MG63 (cell line): ENCODE measurements at regions not wholly inside any gene's neighbourhood (a gene's known extent, or its start where the extent isn't known, plus 50 kb on each side); places are given as distances from the start of the nearest gene placed in this dataset.

ENCODE experiments used
- DNase-seq: peaks from one replicate; pipeline ENCODE4 v3.0.0-alpha.2; 2020
- H3K27me3 ChIP-seq: fragments of 250-450 bp; sonication (Bioruptor Pico); 2 replicates; pipeline ENCODE4 v1.5.1; 2020; ENCODE audit warnings: mild to moderate bottlenecking, moderate library complexity
- H3K36me3 ChIP-seq: fragments of 250-450 bp; sonication (Bioruptor Pico); 2 replicates; pipeline ENCODE4 v1.5.1; 2020; ENCODE audit warnings: mild to moderate bottlenecking, moderate library complexity
- H3K4me3 ChIP-seq: fragments of 250-450 bp; sonication (Bioruptor Pico); 2 replicates; pipeline ENCODE4 v1.5.1; 2020; ENCODE audit warnings: mild to moderate bottlenecking, moderate library complexity
- H3K9me3 ChIP-seq: fragments of 250-450 bp; sonication (Bioruptor Pico); 2 replicates; pipeline ENCODE4 v1.5.1; 2020; ENCODE audit warnings: mild to moderate bottlenecking, moderate library complexity

GRCh38 chr13:103430368-103430767, 364.2 kb upstream of the SLC10A2 start:
- Histone ChIP-seq H3K36me3 (no peaks in the 10 kb centered on the region), H3K27me3 (no peaks in the 10 kb centered on the region), H3K4me3 (no peak overlapping the region), H3K9me3 (no peaks in the 10 kb centered on the region)
- DNase-seq, result no peak

- H3K9me3 ChIP-seq, result no peaks in the 10 kb centered on the region
- no peaks in the 10 kb centered on the region for H3K27me3 ChIP-seq
- DNase-seq, result no peak
- no peak overlapping the region for H3K4me3 ChIP-seq
- H3K36me3 ChIP-seq, result no peaks in the 10 kb centered on the region
Measured at GRCh38 chr13:103410002-103410401, 343.8 kb upstream of the SLC10A2 start.

- no peak for DNase-seq
- H3K36me3 ChIP-seq, result no peaks in the 10 kb centered on the region
Measured at GRCh38 chr13:103406967-103407366, 340.8 kb upstream of the SLC10A2 start.

GRCh38 chr13:103405297-103405696, 339.1 kb upstream of the SLC10A2 start:
- H3K9me3 ChIP-seq, result no peaks in the 10 kb centered on the region

More at GRCh38 chr13:103406967-103407366, 340.8 kb upstream of the SLC10A2 start:
- Histone ChIP-seq H3K27me3 (no peaks in the 10 kb centered on the region), H3K9me3 (no peaks in the 10 kb centered on the region), H3K4me3 (no peak overlapping the region)

GRCh38 chr13:103403814-103404213, 337.6 kb upstream of the SLC10A2 start:
- Histone ChIP-seq H3K9me3 (no peaks in the 10 kb centered on the region), H3K36me3 (no peaks in the 10 kb centered on the region), H3K4me3 (no peak overlapping the region), H3K27me3 (no peaks in the 10 kb centered on the region)
- no peak for DNase-seq

More at GRCh38 chr13:103405297-103405696, 339.1 kb upstream of the SLC10A2 start:
- Histone ChIP-seq H3K27me3 (no peaks in the 10 kb centered on the region), H3K36me3 (no peaks in the 10 kb centered on the region), H3K4me3 (no peak overlapping the region)
- no peak for DNase-seq

- no peak for DNase-seq
- no peaks in the 10 kb centered on the region for H3K27me3 ChIP-seq
- H3K4me3 ChIP-seq, result no peak overlapping the region
- no peaks in the 10 kb centered on the region for H3K36me3 ChIP-seq
- H3K9me3 ChIP-seq, result no peaks in the 10 kb centered on the region
Measured at GRCh38 chr13:103403148-103403740, 337.0 kb upstream of the SLC10A2 start.

- Histone ChIP-seq H3K36me3 (no peaks in the 10 kb centered on the region), H3K4me3 (no peak overlapping the region), H3K27me3 (no peaks in the 10 kb centered on the region), H3K9me3 (no peaks in the 10 kb centered on the region)
- no peak for DNase-seq
Measured at GRCh38 chr13:103395139-103395538, 328.9 kb upstream of the SLC10A2 start.

- H3K27me3 ChIP-seq, result no peaks in the 10 kb centered on the region
- no peak for DNase-seq
- no peaks in the 10 kb centered on the region for H3K9me3 ChIP-seq
- no peak overlapping the region for H3K4me3 ChIP-seq
- no peaks in the 10 kb centered on the region for H3K36me3 ChIP-seq
Measured at GRCh38 chr13:103394618-103395017, 328.4 kb upstream of the SLC10A2 start.

GRCh38 chr13:103391936-103392335, 325.7 kb upstream of the SLC10A2 start:
- no peak for DNase-seq
- H3K4me3 ChIP-seq, result no peak overlapping the region
- H3K9me3 ChIP-seq, result no peaks in the 10 kb centered on the region
- H3K27me3 ChIP-seq, result no peaks in the 10 kb centered on the region
- no peaks in the 10 kb centered on the region for H3K36me3 ChIP-seq

GRCh38 chr13:103388839-103389238, 322.6 kb upstream of the SLC10A2 start:
- Histone ChIP-seq H3K9me3 (no peaks in the 10 kb centered on the region), H3K27me3 (no peaks in the 10 kb centered on the region), H3K36me3 (no peaks in the 10 kb centered on the region), H3K4me3 (no peak overlapping the region)
- DNase-seq, result no peak

GRCh38 chr13:103386341-103386740, 320.1 kb upstream of the SLC10A2 start:
- Histone ChIP-seq H3K4me3 (no peak overlapping the region), H3K36me3 (no peaks in the 10 kb centered on the region), H3K9me3 (no peaks in the 10 kb centered on the region), H3K27me3 (no peaks in the 10 kb centered on the region)
- DNase-seq, result peak; percentile 31

- Histone ChIP-seq H3K4me3 (no peak overlapping the region), H3K27me3 (no peaks in the 10 kb centered on the region), H3K9me3 (no peaks in the 10 kb centered on the region), H3K36me3 (no peaks in the 10 kb centered on the region)
- DNase-seq, result no peak
Measured at GRCh38 chr13:103373916-103374315, 307.7 kb upstream of the SLC10A2 start.

- H3K4me3 ChIP-seq, result no peak overlapping the region
- H3K36me3 ChIP-seq, result no peaks in the 10 kb centered on the region
- no peaks in the 10 kb centered on the region for H3K27me3 ChIP-seq
- no peaks in the 10 kb centered on the region for H3K9me3 ChIP-seq
- no peak for DNase-seq
Measured at GRCh38 chr13:103371271-103371670, 305.1 kb upstream of the SLC10A2 start.

GRCh38 chr13:103370790-103371189, 304.6 kb upstream of the SLC10A2 start:
- Histone ChIP-seq H3K27me3 (no peaks in the 10 kb centered on the region), H3K9me3 (no peaks in the 10 kb centered on the region), H3K36me3 (no peaks in the 10 kb centered on the region), H3K4me3 (no peak overlapping the region)
- DNase-seq, result no peak

GRCh38 chr13:103358255-103358932, 292.2 kb upstream of the SLC10A2 start:
- DNase-seq, result no peak
- H3K4me3 ChIP-seq, result no peak overlapping the region
- H3K9me3 ChIP-seq, result no peaks in the 10 kb centered on the region; the same call in 1 of the 2 replicates
- no peaks in the 10 kb centered on the region; the same call in 1 of the 2 replicates for H3K27me3 ChIP-seq
- no peaks in the 10 kb centered on the region for H3K36me3 ChIP-seq

GRCh38 chr13:103356226-103356864, 290.1 kb upstream of the SLC10A2 start:
- Histone ChIP-seq H3K27me3 (no peaks in the 10 kb centered on the region; the same call in 1 of the 2 replicates), H3K4me3 (no peak overlapping the region), H3K36me3 (no peaks in the 10 kb centered on the region), H3K9me3 (no peaks in the 10 kb centered on the region)
- no peak for DNase-seq

GRCh38 chr13:103354171-103354570, 288.0 kb upstream of the SLC10A2 start:
- Histone ChIP-seq H3K36me3 (no peaks in the 10 kb centered on the region), H3K9me3 (no peaks in the 10 kb centered on the region), H3K4me3 (no peak overlapping the region), H3K27me3 (no peaks in the 10 kb centered on the region)
- no peak for DNase-seq
